HG02973 (cell line): ENCODE measurements at regions not wholly inside any gene's neighbourhood (a gene's known extent, or its start where the extent isn't known, plus 50 kb on each side); places are given as distances from the start of the nearest gene placed in this dataset.

Experiments
- ATAC-seq: cut with Tn5 transposase; IDR thresholded peaks from one replicate; pipeline ENCODE4 v1.9.1; 2021; ENCODE audit warnings: moderate library complexity; ENCODE audit not compliant: unreplicated experiment

DNA sequence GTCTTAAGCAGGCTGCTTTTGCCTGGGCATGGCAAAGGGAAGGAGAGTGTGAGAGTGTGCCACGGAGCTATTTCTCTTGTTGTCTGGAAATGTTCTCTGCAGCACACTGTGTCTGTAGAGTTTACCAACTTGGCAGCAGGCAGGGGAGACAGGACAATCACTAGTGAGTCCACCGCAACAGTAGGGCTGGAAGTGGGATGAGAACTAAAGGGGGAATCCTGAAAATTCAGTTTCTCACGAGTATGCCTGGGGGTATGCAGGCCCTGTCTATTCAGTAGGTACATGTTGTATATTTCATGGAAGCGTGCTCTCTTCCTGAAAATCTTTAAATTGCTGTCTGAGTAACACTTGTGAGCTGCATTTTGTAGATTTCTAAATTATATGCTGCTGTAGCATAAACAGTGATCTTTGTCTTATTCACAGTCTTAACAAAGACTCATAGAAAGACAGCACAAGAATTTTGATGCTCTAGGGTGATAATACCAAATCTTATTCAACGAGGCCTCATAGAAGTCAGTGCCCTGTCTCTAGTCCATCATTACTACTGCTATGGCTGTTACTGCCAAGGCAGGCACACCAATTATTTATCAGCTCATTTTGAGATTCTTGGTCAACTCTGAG lies 200.4 kb upstream of the LEF1 start:
- no peak for ATAC-seq

DNA sequence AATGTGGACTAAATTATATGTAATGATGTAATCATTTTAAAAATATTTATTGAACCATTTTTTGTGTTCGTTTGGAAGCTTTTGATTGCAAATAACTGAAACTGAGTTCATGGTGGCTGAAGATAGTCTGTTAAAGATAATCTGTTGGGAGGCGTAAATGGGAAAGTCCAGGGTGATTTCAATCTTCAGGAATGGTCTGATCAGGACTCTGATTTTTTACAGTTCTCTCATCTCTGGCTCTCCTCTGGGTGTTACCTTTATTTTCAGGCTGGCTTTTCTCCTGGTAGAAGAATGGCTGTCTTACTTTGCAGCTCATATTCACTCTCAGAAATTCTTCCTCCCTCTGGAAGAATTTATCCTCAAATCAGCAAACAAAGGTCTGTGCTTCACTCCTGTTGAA lies 199.0 kb upstream of the LEF1 start:
- no peak for ATAC-seq

DNA sequence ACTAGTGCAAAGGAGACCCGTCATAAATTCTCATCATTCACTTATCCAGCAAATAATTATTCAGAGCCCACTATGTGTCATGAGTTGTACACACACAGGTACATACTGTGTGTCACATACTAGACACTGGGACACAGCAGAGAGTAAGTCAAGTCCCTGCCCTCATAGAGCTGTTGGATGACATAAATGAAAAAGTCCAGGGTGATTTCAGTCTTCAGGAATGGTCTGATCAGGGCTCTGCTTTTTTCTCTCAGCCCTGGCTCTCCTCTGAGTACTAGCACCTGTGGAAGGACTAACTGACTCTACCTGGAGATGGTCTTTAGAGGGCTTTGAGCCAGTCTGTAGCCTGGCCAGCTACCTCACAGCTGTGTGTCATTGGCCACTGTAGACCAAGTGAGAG lies 198.0 kb upstream of the LEF1 start:
- no peak for ATAC-seq

DNA sequence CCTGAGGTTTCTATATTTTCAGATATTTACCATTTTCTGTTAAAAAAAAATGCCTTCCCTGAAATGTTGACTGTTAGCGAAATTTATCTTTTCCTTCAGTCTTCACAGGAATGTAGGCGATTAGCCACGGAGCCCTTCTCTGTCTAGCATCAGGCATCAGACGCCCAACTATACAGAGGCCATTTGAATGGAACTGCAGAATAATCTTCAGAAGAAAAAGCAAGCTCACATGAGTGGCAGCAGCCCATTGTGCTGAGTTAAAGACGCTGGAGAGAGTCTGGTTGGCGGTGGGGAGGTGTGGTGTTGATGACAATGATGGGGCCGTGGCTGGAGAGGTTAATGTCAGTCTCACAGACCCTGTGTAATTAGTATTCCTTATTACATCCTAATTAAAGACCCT lies 196.8 kb upstream of the LEF1 start:
- ATAC-seq, result no peak

DNA sequence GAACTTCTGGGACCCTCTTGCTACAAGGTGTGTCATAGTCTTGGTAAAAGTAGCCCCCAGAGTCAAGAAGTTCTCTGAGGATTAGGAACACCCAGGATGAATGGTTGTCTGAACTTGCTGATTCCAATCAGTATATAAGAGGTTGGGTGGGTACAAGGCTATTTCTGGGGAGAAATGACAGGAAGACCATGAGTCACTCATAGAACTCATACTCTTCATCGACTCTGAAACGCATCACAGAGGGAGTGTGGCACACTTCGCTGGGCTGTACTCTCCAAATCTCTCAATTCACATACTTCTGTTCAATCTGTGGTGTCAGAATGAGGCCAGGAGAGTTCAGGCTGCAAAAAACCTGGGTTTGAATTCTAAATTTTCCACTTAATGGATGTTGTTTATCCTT lies 193.2 kb upstream of the LEF1 start:
- ATAC-seq, result no peak

DNA sequence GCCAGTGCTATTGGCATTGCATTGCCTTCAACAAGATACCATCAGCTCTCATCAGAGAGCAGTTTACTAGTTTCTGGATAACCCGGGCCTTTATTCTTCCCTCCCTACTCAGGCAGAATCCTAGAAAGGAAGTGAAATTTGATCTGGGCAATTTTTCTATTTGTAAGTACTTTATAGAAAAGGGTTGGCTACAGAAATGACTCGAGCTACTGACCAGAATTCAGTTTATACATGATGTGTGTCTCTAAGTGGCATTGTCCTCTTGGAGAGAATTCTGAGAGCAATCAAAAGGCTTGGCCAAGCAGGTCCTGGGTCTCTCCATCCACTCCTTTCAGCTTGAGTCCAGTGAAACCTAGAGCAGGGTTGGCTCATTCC lies 192.7 kb upstream of the LEF1 start:
- no peak for ATAC-seq

DNA sequence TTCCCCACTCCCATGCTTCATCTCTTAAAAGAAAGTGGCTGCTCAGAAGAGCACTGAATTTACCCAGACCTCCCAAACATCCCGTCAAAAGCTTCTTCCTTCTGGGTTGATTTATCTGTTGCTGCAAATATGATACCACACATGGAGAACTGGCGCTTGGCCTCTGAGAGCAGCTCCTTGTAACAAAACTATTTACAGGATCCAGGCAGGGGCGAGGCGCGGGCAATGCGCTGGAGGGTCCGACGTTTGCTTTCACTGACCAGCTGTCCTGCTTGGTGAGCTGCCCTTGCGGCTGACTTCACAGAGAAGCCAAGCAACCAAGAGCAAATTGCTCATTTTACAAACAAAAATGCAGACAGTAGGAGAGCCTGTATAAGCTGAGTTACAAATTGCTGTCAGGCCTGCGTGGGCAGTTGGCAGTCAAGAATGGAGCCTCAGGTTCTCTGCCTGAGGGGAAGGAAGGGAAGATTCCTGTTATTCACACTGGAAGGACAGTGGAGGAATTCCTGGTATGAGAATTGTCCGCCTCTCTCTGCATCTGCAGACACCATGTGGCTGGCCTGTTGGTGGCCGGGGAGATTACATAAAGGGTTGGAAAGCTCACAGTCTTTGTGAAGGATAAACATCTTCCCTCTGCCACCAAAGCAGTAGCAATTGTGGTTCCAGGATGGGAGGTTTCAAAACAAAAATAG lies 192.2 kb upstream of the LEF1 start:
- no peak for ATAC-seq

DNA sequence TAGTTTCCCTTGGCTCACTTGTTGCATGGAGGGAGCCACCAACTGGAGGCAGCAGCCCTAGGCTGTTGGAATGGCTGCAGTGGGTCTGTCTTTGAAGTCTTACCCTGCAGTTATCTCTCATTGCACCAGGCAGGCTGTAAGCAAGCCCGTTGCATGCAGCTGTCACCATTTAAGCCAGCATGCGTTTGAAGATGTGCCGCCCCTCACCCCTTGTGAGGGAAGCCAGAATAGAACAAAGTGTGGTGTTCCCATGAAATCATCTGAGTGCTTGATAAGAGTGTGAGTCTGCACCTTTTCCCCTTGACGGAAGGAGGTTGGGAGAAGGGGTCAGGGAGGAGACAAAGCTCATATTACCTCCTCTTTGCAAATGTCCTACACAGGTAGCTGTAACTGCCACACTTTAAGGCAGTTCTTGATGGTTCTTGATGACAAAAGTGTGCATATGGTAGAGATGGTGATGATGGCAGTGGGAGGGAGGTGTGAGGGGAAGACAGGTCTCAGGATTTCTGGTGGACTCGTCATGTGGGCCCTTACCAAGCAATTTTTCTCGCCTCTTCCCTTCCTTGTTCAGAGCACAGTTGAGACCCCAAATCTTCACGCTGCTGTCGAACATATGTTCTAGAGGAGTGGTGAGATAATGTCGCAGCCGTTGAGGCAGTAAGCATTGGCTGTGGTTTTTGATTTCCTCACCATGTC lies 191.4 kb upstream of the LEF1 start:
- ATAC-seq, result no peak

DNA sequence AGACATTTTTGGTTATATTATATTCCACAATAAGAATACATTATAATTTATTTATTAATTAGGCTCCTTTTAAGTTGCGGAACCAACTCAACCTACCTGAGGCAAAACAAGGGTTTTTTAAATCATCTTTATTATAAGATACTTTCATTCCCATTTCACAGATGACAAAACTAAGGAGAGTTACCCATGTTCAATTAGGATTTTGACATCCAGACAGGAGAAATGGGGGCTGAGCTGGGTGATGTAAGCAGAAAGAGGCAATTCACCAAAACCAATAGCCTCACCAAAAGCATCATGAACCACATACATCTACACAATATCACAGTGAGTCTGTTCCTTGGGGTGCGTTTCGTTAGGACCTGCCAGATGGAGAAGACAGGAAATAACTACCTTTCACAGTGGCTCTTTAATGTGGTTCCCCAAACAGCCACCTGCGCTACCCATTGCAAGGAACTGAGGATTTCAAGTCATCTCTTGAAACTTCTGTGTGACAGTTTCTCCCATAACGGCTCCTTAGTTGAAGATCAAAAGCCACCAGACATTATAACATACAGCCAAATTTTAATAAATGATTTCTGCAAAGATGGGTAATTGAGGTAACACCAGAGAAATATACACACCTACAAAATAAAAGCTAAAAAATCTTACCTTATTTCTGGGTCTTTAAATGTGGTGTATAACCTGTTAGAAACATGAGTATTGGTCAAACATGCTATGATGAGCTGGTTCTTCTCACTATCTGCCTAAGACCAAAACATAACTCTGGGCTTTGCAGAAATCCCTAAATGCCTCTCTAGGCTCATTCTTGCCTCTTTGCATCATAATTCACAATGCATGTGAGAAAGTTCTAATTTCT lies 190.6 kb upstream of the LEF1 start:
- no peak for ATAC-seq

DNA sequence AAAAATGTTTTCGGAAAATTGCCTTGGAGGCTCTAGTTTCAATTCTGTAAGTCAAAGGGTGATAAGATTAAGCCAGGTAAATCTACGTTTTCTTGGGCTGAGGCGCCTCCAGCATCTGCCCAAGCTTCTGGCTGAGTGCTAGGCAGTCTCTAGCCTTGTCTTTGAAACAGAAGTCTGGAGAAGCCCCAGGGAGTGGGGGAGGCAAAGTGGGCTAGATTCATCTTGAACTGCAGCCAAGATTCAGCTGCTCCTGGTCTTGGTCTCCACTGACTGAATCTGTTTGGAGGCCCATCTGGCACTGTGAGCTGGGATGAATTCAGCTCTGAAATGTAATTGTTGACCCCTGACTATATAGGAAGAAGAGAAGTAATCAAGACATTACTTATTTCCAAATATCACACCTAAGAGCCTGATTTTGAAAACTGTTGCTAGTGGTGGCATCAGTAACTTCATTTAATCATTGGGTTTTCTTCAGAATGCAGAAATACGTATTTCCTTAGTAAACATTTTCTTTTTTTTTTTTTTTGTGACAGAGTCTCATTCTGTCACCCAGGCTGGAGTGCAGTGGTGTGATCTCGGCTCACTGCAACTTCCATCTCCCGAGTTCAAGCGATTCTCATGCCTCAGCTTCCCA lies 187.3 kb upstream of the LEF1 start:
- ATAC-seq, result no peak

DNA sequence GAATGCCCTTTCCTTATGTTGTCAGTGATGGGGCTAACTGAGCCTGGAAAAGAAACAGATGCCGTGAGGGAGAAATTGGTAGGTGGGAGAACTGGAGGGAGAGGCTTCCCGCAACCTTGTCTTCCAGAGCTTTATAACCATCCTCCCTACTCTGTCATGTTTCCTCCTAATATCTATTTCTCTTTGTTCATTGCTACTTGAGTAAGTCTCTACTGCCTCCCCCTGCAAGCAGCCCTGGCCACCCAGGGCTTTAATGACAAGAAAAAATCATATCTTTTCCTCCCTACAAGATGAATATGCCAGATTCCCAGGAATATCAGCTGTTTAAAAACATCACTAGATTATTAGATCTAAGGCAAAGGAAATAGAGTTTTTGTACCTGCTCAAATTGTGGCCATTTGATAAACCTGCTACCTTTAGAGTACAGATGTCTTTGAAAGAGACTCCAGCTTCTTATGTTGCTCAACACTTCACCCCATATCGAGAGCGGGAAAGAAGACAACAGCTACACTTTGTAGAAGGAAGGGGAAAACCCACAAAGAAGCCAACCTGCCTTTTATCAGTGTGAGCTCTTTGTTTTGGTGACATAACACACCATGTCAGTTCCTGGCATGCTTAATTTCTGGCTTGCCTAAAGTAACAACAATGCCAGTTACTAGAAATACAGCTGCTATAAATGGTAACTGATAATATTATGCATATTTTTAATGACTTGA lies 186.6 kb upstream of the LEF1 start:
- no peak for ATAC-seq

DNA sequence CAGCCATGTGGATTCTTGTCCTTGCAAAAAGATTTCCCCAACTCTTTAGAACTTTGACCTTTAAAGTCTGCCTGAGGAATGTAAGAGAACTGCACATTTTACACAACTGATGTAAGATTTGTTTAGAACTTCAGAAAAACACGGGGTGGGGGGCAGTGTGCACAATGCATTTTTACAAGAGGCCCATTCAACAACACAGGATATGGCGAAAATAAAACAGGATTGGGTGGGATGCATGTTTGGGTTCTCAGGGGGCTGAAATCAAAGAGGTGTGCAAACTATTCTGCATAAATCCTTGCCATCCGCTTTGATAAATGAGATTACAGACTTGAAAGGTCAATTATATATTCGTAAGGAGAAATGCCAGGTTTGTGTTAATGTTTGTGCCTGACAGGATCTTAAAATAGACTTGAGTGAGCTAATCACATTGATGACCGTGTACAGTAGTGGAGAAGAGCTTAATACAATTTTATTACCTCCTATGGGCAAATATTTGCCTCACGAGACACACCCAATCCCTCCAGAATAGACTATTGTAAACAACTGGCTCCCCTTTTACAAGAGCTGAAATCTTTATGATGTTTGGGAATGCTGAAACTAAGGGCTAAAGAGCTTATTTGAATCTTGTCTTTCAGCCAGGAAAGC lies 184.1 kb upstream of the LEF1 start:
- ATAC-seq, result no peak

DNA sequence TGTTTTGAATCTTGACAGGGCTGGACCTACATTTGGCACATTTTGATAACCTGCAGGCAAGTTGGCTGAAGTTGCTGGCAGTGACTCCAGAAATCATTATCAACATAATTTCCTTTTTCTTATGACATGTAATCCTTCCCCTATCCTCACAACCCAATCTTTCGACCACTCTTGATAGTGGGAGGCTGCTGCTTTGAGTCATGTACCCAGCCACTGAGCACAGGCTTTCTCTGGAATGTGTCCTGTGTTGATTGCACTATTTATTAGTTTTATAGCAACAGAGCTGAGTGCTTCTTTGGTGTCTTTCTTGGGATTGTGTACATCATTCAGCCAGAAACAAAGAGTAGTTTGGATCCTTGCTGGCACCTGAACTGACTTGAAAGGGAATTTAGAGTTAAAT lies 183.1 kb upstream of the LEF1 start:
- ATAC-seq, result no peak

DNA sequence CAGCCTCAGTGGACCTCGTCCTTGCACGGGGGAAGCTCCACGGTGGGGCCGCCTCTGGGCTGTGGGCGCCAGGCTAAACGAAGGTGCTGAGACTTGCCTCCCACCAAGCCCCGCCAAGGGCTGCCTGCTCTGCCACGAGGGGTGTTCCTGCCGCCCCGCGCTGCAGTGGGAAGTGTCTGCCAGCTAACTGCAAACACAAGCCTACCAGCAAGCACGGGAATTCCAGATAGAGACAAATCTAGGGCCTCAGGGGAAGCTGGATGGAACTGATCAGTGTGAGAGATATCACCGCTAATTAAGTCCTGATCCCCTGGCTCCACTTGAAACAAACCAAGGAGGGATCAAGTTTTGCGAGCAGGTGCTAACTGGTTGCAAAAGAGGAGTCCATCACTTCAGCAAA lies 181.6 kb upstream of the LEF1 start:
- no peak for ATAC-seq

DNA sequence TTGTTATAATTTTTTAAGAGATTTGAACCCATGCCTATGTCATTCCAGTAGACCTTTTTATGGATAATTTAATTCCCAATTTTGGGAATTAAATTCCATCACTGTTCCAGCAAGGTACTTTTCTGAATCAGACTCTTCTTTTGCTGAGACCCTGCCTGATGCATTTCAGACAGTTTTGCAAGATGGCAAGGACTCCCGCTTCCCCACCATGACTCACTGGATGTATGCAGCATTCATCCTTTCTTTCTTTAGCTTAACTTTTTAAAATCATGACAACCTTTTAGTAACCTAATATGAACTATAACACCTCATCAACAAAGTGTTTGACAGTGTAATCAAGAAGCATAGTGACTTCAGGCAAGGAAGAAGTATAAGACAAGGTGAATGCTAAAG lies 178.1 kb upstream of the LEF1 start:
- ATAC-seq, result no peak

DNA sequence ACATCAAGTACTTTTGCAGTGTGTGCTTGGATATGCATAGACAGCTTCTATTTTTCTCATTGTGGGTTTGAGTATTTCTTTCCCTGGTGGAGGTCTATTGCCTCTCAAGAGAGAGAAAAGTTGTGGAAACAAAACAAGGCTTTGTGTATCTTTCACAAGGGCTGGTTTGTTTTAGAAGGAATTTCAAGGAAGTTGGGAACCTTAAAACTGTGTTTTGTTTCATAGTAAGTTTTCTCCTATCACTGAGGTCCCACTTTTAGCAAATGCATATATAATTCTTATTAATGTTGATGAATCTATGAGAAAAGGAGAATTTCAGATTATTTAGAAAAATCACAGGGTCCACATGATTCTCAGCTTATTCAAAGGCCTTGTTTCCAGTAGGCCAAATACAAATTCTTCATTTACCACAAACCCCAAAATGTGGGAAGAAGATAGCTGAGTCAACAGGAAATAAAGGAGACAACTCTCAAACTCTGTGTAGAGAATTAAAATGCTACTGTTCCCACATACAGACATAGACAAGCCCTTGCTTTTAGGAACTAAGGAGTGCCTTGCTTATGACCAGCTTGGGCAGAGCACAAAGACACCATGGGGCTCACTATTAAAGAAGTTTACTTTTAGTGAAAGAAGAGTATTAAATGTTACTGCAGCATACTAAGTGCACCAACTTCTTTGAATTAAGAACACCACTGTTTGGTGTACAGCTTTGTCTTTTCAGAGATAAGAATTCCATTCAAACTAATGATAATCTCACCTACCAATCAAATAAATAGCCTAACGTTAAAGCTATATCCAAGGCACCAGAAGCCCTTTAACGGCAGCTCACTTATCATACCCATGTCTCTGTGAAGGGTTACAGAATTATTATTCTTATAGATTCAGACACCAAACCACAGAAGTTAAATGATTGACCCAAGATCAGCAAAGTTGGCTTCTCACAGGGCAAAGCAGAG lies 177.4 kb upstream of the LEF1 start:
- no peak for ATAC-seq

DNA sequence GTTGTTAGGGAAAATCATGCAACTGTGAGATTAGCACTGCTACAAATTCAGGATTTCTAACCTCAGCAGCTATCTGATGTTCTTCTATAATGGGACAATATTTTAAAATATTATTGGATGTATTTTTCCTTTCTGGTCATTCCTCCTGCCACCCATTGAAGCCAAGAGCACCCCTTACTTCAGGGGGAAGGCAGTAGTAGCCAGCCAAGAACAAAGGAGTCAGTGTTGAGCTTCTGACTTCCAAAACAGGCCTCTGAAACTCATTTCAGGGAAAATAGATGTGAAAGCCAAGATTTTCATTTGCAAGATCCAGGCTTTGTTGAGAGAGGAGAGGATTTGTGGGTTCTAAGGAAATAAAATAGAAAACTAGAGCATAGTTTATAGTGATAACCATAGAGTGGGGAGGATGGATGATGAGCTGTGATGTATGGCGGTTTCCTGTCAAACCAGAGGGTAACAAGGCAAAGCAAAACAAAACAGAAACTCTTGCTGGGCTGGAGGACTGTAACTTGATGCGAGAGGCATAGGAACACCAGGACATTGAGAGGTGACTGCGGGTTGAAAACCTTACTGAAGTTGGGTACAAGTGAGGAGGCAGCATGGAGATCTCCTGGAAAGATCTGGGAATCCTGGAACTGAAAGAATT lies 173.7 kb upstream of the LEF1 start:
- ATAC-seq, result no peak

DNA sequence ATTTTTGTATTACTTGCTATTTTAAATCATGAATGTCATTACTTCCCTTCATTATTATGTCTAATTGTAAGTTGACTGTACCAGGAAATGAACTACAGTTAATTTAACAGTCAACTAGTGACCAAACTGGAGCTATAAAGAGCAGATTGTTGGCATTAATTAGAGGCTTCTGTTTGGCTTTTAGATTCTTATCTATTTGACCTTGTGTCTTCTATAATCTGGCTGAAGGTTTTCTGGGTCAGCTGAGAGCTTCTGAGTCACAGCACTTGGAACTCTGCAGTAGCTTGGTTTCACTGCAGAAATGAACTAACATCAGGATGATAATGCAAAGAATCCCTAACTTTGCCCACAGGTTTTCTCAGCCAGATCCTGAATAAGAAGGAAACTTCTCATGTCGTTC lies 169.2 kb upstream of the LEF1 start:
- no peak for ATAC-seq
